A673 (cell line): ENCODE measurements at regions not wholly inside any gene's neighbourhood (a gene's known extent, or its start where the extent isn't known, plus 50 kb on each side); places are given as distances from the start of the nearest gene placed in this dataset.

Experiments used
- EZH2 ChIP-seq: fragments of 200-600 bp; sonication (generic); IDR thresholded peaks from 2 replicates; pipeline ENCODE4 v1.6.1; 2017; ENCODE audit warnings: borderline replicate concordance, low read depth, mild to moderate bottlenecking, mixed read lengths, antibody characterized with exemption, low read length; ENCODE audit not compliant: poor library complexity, severe bottlenecking
- TF ChIP-seq, protein P1 (sequence below): fragments of 300-800, 200-600 bp; sonication (generic); conservative IDR thresholded peaks from 2 replicates; pipeline ENCODE4 v1.5.1; 2017; ENCODE audit warnings: low read depth, mild to moderate bottlenecking, antibody characterized with exemption, low read length, moderate library complexity, mixed read lengths

- TF ChIP-seq, protein P1, sequence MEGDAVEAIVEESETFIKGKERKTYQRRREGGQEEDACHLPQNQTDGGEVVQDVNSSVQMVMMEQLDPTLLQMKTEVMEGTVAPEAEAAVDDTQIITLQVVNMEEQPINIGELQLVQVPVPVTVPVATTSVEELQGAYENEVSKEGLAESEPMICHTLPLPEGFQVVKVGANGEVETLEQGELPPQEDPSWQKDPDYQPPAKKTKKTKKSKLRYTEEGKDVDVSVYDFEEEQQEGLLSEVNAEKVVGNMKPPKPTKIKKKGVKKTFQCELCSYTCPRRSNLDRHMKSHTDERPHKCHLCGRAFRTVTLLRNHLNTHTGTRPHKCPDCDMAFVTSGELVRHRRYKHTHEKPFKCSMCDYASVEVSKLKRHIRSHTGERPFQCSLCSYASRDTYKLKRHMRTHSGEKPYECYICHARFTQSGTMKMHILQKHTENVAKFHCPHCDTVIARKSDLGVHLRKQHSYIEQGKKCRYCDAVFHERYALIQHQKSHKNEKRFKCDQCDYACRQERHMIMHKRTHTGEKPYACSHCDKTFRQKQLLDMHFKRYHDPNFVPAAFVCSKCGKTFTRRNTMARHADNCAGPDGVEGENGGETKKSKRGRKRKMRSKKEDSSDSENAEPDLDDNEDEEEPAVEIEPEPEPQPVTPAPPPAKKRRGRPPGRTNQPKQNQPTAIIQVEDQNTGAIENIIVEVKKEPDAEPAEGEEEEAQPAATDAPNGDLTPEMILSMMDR: no peak
- no peak for TF ChIP-seq EZH2
These were observed 1212.3 kb downstream of the BRD1 start for GRCh38 chr22:48615171-48616008.
